ENCODE measurements at regions not wholly inside any gene's neighbourhood (a gene's known extent, or its start where the extent isn't known, plus 50 kb on each side); places are given as distances from the start of the nearest gene placed in this dataset.
A peak's percentile ranks its signal among the peaks of the same experiment; 100 is the strongest.
"Not testable (repeated sequence)": the region's sequence is repeated elsewhere in the genome, so short reads cannot be mapped to it uniquely, and the experiment has no call there.

- not testable (repeated sequence) for DNase-seq (ENCODE audit: low spot score)
Observed at GRCh38 chr9:42434844-42435714, 251.6 kb downstream of the SPATA31A6 start.

- DNase-seq (ENCODE audit: low spot score): not testable (repeated sequence)
Observed at GRCh38 chr9:42435715-42436342, 252.4 kb downstream of the SPATA31A6 start.

- DNase-seq (ENCODE audit: low spot score): not testable (repeated sequence)
Observed at GRCh38 chr9:42437057-42437759, 253.7 kb downstream of the SPATA31A6 start.

GRCh38 chr9:42442680-42443079 is 259.2 kb downstream of the SPATA31A6 start:
- DNase-seq (ENCODE audit: low spot score): not testable (repeated sequence)

- not testable (repeated sequence) for DNase-seq (ENCODE audit: low spot score)
Observed at GRCh38 chr9:42443414-42443813, 260.0 kb downstream of the SPATA31A6 start.

- DNase-seq (ENCODE audit: low spot score): not testable (repeated sequence)
Observed at GRCh38 chr9:42461436-42461835, 278.0 kb downstream of the SPATA31A6 start.

GRCh38 chr9:42461863-42462262 is 278.4 kb downstream of the SPATA31A6 start:
- DNase-seq (ENCODE audit: low spot score): not testable (repeated sequence)

- DNase-seq (ENCODE audit: low spot score): not testable (repeated sequence)
Observed at GRCh38 chr9:42463981-42464380, 280.5 kb downstream of the SPATA31A6 start.

- DNase-seq (ENCODE audit: low spot score): not testable (repeated sequence)
Observed at GRCh38 chr9:42470577-42470976, 287.1 kb downstream of the SPATA31A6 start.

- not testable (repeated sequence) for DNase-seq (ENCODE audit: low spot score)
Observed at GRCh38 chr9:42490989-42491388, 307.5 kb downstream of the SPATA31A6 start.

GRCh38 chr9:42502620-42503264 is 319.3 kb downstream of the SPATA31A6 start:
- not testable (repeated sequence) for DNase-seq (ENCODE audit: low spot score)

GRCh38 chr9:42508111-42508510 is 324.7 kb downstream of the SPATA31A6 start:
- DNase-seq (ENCODE audit: low spot score): not testable (repeated sequence)

- DNase-seq (ENCODE audit: low spot score): not testable (repeated sequence)
Observed at GRCh38 chr9:42513535-42513934, 330.1 kb downstream of the SPATA31A6 start.

GRCh38 chr9:42534325-42534983 is 351.0 kb downstream of the SPATA31A6 start:
- peak; percentile 0 for DNase-seq (ENCODE audit: low spot score)

- not testable (repeated sequence) for DNase-seq (ENCODE audit: low spot score)
Observed at GRCh38 chr9:42534984-42535325, 351.5 kb downstream of the SPATA31A6 start.

- not testable (repeated sequence) for DNase-seq (ENCODE audit: low spot score)
Observed at GRCh38 chr9:42550789-42551357, 367.4 kb downstream of the SPATA31A6 start.

- DNase-seq (ENCODE audit: low spot score): not testable (repeated sequence)
Observed at GRCh38 chr9:42568530-42568929, 385.1 kb downstream of the SPATA31A6 start.

- DNase-seq (ENCODE audit: low spot score): not testable (repeated sequence)
Observed at GRCh38 chr9:42568942-42569556, 385.6 kb downstream of the SPATA31A6 start.

- DNase-seq (ENCODE audit: low spot score): not testable (repeated sequence)
Observed at GRCh38 chr9:42577851-42578250, 394.4 kb downstream of the SPATA31A6 start.

Data from A172 (cell line).